ENCODE measurements at regions not wholly inside any gene's neighbourhood (a gene's known extent, or its start where the extent isn't known, plus 50 kb on each side); places are given as distances from the start of the nearest gene placed in this dataset.

GRCh38 chr15:36407647-36408046 lies 171.8 kb upstream of the CDIN1 start:
- FAIRE-seq (no peak), DNase-seq (ENCODE audit: insufficient read length) (no peak)
- TF ChIP-seq POLR2A (IDR thresholded peaks at IDR 0.05; ENCODE audit: low read depth, low read length) (no peak), TAF1 (IDR thresholded peaks at IDR 0.05; ENCODE audit: borderline replicate concordance, low read depth, low read length) (no peak), POLR2AphosphoS5 (IDR thresholded peaks at IDR 0.05; ENCODE audit: low read depth, low read length) (no peak)

GRCh38 chr15:36409819-36410218 lies 169.6 kb upstream of the CDIN1 start:
- no peak for DNase-seq (ENCODE audit: insufficient read length)
- no peak for TF ChIP-seq POLR2AphosphoS5 (IDR thresholded peaks at IDR 0.05; ENCODE audit: low read depth, low read length)
- no peak for TF ChIP-seq POLR2A (IDR thresholded peaks at IDR 0.05; ENCODE audit: low read depth, low read length)
- no peak for TF ChIP-seq TAF1 (IDR thresholded peaks at IDR 0.05; ENCODE audit: borderline replicate concordance, low read depth, low read length)
- no peak for FAIRE-seq

GRCh38 chr15:36414670-36415069 lies 164.8 kb upstream of the CDIN1 start:
- no peak for DNase-seq (ENCODE audit: insufficient read length)
- no peak for TF ChIP-seq POLR2AphosphoS5 (IDR thresholded peaks at IDR 0.05; ENCODE audit: low read depth, low read length)
- TF ChIP-seq POLR2A (IDR thresholded peaks at IDR 0.05; ENCODE audit: low read depth, low read length), result no peak
- TF ChIP-seq TAF1 (IDR thresholded peaks at IDR 0.05; ENCODE audit: borderline replicate concordance, low read depth, low read length), result no peak

GRCh38 chr15:36415643-36416042 lies 163.8 kb upstream of the CDIN1 start:
- TF ChIP-seq POLR2A (IDR thresholded peaks at IDR 0.05; ENCODE audit: low read depth, low read length) (no peak), TAF1 (IDR thresholded peaks at IDR 0.05; ENCODE audit: borderline replicate concordance, low read depth, low read length) (no peak), POLR2AphosphoS5 (IDR thresholded peaks at IDR 0.05; ENCODE audit: low read depth, low read length) (no peak)
- DNase-seq (ENCODE audit: insufficient read length) (no peak), FAIRE-seq (no peak)

More at GRCh38 chr15:36414670-36415069, 164.8 kb upstream of the CDIN1 start:
- no peak for FAIRE-seq

GRCh38 chr15:36422631-36423030 lies 156.8 kb upstream of the CDIN1 start:
- DNase-seq (ENCODE audit: insufficient read length) (no peak), FAIRE-seq (no peak)
- TF ChIP-seq POLR2AphosphoS5 (IDR thresholded peaks at IDR 0.05; ENCODE audit: low read depth, low read length) (no peak), POLR2A (IDR thresholded peaks at IDR 0.05; ENCODE audit: low read depth, low read length) (no peak)

- no peak for FAIRE-seq
- DNase-seq (ENCODE audit: insufficient read length), result no peak
Measured at GRCh38 chr15:36426691-36427090, 152.7 kb upstream of the CDIN1 start.

GRCh38 chr15:36428102-36428845 lies 151.2 kb upstream of the CDIN1 start:
- FAIRE-seq, result no peak

More at GRCh38 chr15:36426691-36427090, 152.7 kb upstream of the CDIN1 start:
- TF ChIP-seq TAF1 (IDR thresholded peaks at IDR 0.05; ENCODE audit: borderline replicate concordance, low read depth, low read length), result no peak
- no peak for TF ChIP-seq POLR2AphosphoS5 (IDR thresholded peaks at IDR 0.05; ENCODE audit: low read depth, low read length)

GRCh38 chr15:36429707-36430106 lies 149.7 kb upstream of the CDIN1 start:
- DNase-seq (ENCODE audit: insufficient read length), result no peak
- TF ChIP-seq POLR2A (IDR thresholded peaks at IDR 0.05; ENCODE audit: low read depth, low read length) (no peak), TAF1 (IDR thresholded peaks at IDR 0.05; ENCODE audit: borderline replicate concordance, low read depth, low read length) (no peak), POLR2AphosphoS5 (IDR thresholded peaks at IDR 0.05; ENCODE audit: low read depth, low read length) (no peak)
- FAIRE-seq, result no peak

More at GRCh38 chr15:36428102-36428845, 151.2 kb upstream of the CDIN1 start:
- TF ChIP-seq TAF1 (IDR thresholded peaks at IDR 0.05; ENCODE audit: borderline replicate concordance, low read depth, low read length) (no peak), POLR2A (IDR thresholded peaks at IDR 0.05; ENCODE audit: low read depth, low read length) (no peak), POLR2AphosphoS5 (IDR thresholded peaks at IDR 0.05; ENCODE audit: low read depth, low read length) (no peak)
- no peak for DNase-seq (ENCODE audit: insufficient read length)

- DNase-seq (ENCODE audit: insufficient read length) (no peak), FAIRE-seq (no peak)
- no peak for TF ChIP-seq POLR2A (IDR thresholded peaks at IDR 0.05; ENCODE audit: low read depth, low read length)
- TF ChIP-seq TAF1 (IDR thresholded peaks at IDR 0.05; ENCODE audit: borderline replicate concordance, low read depth, low read length), result no peak
- no peak for TF ChIP-seq POLR2AphosphoS5 (IDR thresholded peaks at IDR 0.05; ENCODE audit: low read depth, low read length)
Measured at GRCh38 chr15:36430280-36430679, 149.1 kb upstream of the CDIN1 start.

- TF ChIP-seq TAF1 (IDR thresholded peaks at IDR 0.05; ENCODE audit: borderline replicate concordance, low read depth, low read length), result no peak
- no peak for TF ChIP-seq POLR2AphosphoS5 (IDR thresholded peaks at IDR 0.05; ENCODE audit: low read depth, low read length)
- TF ChIP-seq POLR2A (IDR thresholded peaks at IDR 0.05; ENCODE audit: low read depth, low read length), result no peak
- FAIRE-seq (no peak), DNase-seq (ENCODE audit: insufficient read length) (no peak)
Measured at GRCh38 chr15:36430726-36431265, 148.6 kb upstream of the CDIN1 start.

- DNase-seq (ENCODE audit: insufficient read length), result no peak
- FAIRE-seq, result no peak
- TF ChIP-seq POLR2A (IDR thresholded peaks at IDR 0.05; ENCODE audit: low read depth, low read length), result no peak
Measured at GRCh38 chr15:36432161-36432560, 147.3 kb upstream of the CDIN1 start.

- TF ChIP-seq TAF1 (IDR thresholded peaks at IDR 0.05; ENCODE audit: borderline replicate concordance, low read depth, low read length) (no peak), POLR2A (IDR thresholded peaks at IDR 0.05; ENCODE audit: low read depth, low read length) (no peak), POLR2AphosphoS5 (IDR thresholded peaks at IDR 0.05; ENCODE audit: low read depth, low read length) (no peak)
- no peak for DNase-seq (ENCODE audit: insufficient read length)
- FAIRE-seq, result no peak
Measured at GRCh38 chr15:36434177-36434576, 145.2 kb upstream of the CDIN1 start.
